ENCODE measurements at regions not wholly inside any gene's neighbourhood (a gene's known extent, or its start where the extent isn't known, plus 50 kb on each side); places are given as distances from the start of the nearest gene placed in this dataset.

GRCh38 chr14:98292191-98292590 is 979.8 kb downstream of the BCL11B start:
- no peak overlapping the region for H3K27ac Mint-ChIP-seq
- H3K9me3 Mint-ChIP-seq, result peaks cover 3% of the 10 kb centered on the region
- H3K4me3 Mint-ChIP-seq, result no peak overlapping the region
- H3K4me1 Mint-ChIP-seq, result no peaks in the 10 kb centered on the region
- H3K36me3 Mint-ChIP-seq, result no peaks in the 10 kb centered on the region
- ATAC-seq, result no peak
- no peaks in the 10 kb centered on the region for H3K27me3 Mint-ChIP-seq

DNA sequence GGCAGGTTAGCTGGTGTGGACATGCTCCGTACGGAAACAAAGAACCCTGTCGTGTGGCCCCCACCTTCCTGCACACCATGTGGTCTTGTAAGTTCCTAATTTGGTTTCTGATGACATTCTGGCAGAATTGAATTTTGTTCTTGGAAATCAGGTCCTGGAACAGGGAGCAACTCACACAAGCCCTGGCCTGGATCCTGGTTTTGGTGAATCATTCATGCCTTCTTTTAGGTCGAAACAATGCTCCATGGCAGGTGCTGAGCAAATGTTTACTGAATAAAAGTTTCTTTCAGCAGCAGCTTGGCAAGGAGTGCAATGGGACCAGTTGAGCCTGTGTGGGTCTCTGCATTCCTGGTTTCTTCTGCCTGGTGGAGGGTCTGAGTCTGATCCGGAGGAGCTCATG is 978.4 kb downstream of the BCL11B start:
- Mint-ChIP-seq H3K27ac (no peak overlapping the region), H3K27me3 (no peaks in the 10 kb centered on the region), H3K4me1 (no peaks in the 10 kb centered on the region), H3K9me3 (peaks cover 3% of the 10 kb centered on the region), H3K36me3 (no peaks in the 10 kb centered on the region), H3K4me3 (no peak overlapping the region)
- no peak for ATAC-seq

- Mint-ChIP-seq H3K27me3 (no peaks in the 10 kb centered on the region), H3K9me3 (peaks cover 3% of the 10 kb centered on the region), H3K27ac (no peak overlapping the region), H3K4me1 (no peaks in the 10 kb centered on the region), H3K36me3 (no peaks in the 10 kb centered on the region), H3K4me3 (no peak overlapping the region)
- no peak for ATAC-seq
Measured at GRCh38 chr14:98296895-98297294, 975.1 kb downstream of the BCL11B start.

DNA sequence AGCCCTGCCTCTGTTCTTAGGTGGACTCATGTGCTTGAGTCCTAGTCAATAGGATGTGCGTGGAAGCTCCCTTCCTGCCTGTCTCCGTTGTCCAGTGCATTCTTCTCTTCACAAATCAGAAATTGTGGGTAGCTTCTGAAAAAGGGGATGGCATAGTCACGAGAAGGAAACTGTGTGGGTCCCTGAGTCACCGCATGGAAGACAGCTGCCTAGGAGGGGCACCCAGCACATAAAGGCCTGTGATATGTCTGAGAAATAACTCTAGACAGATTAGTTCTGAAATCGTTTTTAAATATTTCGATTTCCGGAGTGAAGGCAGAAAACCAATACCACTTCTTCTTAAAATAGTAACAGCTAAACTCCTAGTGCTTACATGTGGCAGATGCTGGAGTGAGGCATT is 974.4 kb downstream of the BCL11B start:
- no peak overlapping the region for H3K4me3 Mint-ChIP-seq

DNA sequence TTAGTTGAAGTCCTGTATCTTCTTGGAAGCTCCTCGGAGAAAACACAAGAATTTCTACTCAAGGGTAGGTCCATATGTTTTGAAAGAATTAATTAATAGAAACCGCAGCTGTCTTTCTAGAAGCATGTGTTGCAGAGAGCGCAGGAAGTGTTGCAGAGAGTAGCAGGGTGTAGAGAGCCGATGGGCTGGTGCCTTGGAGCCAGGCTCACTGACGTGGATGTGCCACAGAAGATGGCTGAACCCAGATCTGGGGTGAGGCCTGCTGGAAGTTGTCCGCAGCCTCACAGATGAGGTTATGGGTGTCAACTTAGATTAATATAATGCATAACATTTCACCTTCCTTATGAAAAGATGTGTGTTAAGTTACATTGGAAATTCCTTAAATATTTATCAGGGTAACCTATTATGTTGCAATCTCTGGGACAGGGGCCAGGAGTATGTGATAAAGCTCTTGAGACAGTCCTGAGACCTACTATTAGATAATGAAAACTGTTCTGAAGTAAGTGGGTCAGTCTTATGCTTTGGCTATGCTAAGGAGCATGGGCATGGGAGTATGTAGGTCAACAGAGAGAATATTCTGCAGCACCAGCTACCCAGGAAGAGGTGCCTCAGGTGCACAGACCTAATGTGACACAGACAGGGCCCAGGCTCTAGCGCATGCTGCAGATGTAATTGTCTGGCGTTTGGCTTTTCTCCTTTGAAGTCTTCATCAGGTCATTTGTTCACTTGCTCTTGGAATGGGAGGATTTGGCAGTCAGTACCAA is 973.3 kb downstream of the BCL11B start:
- no peaks in the 10 kb centered on the region for H3K4me1 Mint-ChIP-seq
- no peaks in the 10 kb centered on the region for H3K27me3 Mint-ChIP-seq
- H3K27ac Mint-ChIP-seq, result no peak overlapping the region
- no peak overlapping the region for H3K4me3 Mint-ChIP-seq
- no peaks in the 10 kb centered on the region for H3K36me3 Mint-ChIP-seq
- ATAC-seq, result no peak
- peaks cover 3% of the 10 kb centered on the region for H3K9me3 Mint-ChIP-seq

More for the DNA sequence above, 974.4 kb downstream of the BCL11B start:
- Mint-ChIP-seq H3K4me1 (no peaks in the 10 kb centered on the region), H3K27ac (no peak overlapping the region), H3K27me3 (no peaks in the 10 kb centered on the region), H3K9me3 (peaks cover 3% of the 10 kb centered on the region), H3K36me3 (no peaks in the 10 kb centered on the region)
- no peak for ATAC-seq

GRCh38 chr14:98301681-98302080 is 970.3 kb downstream of the BCL11B start:
- Mint-ChIP-seq H3K9me3 (peaks cover 3% of the 10 kb centered on the region), H3K27me3 (no peaks in the 10 kb centered on the region), H3K4me3 (no peak overlapping the region)

DNA sequence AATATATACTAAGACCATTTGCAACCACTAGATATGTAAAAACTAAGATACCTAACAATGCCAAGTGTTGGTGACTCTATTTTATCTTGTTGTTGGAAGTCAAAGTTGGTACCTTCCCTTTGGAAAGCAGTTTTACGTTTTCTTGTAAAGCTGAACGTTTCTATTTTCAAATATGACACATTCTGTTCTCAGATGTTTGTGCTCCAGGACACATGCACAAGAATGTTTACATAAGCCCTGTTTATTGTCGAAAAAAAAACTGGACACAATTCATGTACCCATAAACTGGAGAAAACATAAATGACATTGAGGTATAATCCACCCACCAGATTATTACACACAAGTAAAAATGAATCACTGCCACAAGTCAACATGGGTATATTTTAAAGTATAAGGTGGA is 967.4 kb downstream of the BCL11B start:
- H3K27me3 Mint-ChIP-seq, result no peaks in the 10 kb centered on the region
- peaks cover 5% of the 10 kb centered on the region for H3K9me3 Mint-ChIP-seq
- H3K4me3 Mint-ChIP-seq, result no peak overlapping the region
- H3K4me1 Mint-ChIP-seq, result no peaks in the 10 kb centered on the region
- no peak for ATAC-seq
- no peak overlapping the region for H3K27ac Mint-ChIP-seq
- H3K36me3 Mint-ChIP-seq, result no peaks in the 10 kb centered on the region

More at GRCh38 chr14:98301681-98302080, 970.3 kb downstream of the BCL11B start:
- no peak for ATAC-seq
- H3K36me3 Mint-ChIP-seq, result no peaks in the 10 kb centered on the region
- no peak overlapping the region for H3K27ac Mint-ChIP-seq
- H3K4me1 Mint-ChIP-seq, result no peaks in the 10 kb centered on the region

DNA sequence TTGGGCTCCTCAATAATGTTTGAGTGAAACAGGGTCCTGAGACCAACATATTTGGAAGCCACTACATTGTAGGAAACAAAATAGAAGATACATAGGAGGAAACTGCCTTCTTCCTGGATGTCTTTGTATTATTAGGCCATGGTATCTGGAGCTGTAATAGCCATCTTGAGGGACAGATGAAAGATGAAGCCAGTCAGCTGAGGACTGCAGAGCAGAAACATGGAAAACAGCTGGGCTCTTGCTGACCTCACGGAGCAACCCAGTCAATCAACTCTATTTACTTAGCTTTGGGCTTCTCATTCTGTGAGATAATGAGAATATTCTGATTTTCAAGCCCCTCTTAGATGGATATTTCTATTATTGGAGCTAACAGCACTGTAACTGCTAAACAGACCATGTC is 962.4 kb downstream of the BCL11B start:
- ATAC-seq, result no peak
- H3K36me3 Mint-ChIP-seq, result no peaks in the 10 kb centered on the region
- H3K27me3 Mint-ChIP-seq, result no peaks in the 10 kb centered on the region
- H3K9me3 Mint-ChIP-seq, result peaks cover 8% of the 10 kb centered on the region
- no peaks in the 10 kb centered on the region for H3K4me1 Mint-ChIP-seq
- H3K4me3 Mint-ChIP-seq, result no peak overlapping the region
- H3K27ac Mint-ChIP-seq, result no peak overlapping the region

DNA sequence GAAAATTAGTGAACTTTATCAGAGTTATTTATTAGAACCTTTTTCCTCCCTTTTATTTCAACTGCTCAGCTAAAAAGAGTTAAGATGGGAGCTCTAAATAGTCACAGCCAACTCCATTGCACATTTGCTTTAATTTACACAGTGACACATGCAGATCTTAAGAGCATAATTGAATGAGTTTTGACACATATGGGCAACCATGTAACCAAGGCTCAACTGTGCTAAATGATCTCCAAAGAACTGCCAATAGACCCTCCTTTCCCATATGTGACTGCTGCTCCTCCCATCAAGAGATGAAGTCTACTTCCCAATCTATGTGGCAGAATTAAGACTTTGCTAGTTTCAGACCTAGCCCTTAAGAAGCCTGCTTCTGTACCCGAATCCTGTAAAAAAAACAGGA is 960.0 kb downstream of the BCL11B start:
- Mint-ChIP-seq H3K27me3 (no peaks in the 10 kb centered on the region), H3K4me1 (no peaks in the 10 kb centered on the region), H3K27ac (no peak overlapping the region), H3K9me3 (peaks cover 3% of the 10 kb centered on the region), H3K36me3 (no peaks in the 10 kb centered on the region), H3K4me3 (no peak overlapping the region)
- no peak for ATAC-seq

DNA sequence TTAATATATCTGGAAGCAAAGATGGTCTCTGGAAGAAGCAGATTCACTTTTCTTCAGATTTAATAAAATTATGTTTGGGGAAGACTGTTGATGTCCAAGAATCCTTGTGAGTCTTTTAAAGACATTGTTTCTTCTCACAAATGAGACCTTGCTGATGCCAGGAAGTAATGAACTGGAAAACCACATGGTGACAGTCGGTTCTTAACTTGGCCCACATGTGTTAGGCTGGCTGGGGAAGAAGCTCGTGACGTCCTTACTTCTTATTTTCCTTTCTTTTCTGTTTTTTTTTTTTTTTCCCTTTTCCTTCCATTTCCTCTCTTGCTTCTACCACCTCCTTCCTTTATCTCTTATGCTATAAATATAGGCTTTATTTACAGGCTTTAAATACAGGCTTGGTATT is 950.2 kb downstream of the BCL11B start:
- ATAC-seq, result no peak
- Mint-ChIP-seq H3K9me3 (peaks cover 15% of the 10 kb centered on the region), H3K27me3 (no peaks in the 10 kb centered on the region), H3K4me3 (no peak overlapping the region), H3K4me1 (no peaks in the 10 kb centered on the region), H3K36me3 (no peaks in the 10 kb centered on the region), H3K27ac (no peak overlapping the region)

DNA sequence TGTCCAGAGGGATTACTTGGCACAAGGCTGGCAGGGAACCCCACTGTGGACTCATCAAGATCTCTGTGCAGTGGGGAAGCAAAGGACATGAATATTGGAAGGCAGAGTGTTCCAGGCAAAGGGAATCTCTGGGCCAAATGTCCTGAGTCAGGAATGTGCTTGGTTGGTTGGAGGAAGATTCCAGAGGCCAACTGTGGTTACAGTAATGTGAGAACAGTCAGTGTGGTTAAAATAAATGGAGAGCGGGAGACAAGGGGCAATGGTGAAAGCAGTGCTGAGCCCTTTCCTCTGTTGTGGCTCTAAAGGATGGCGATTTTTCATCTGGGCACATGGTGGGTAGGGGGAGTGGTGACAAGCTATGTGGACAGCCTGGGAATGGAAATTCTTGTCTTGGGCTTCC is 948.2 kb downstream of the BCL11B start:
- no peaks in the 10 kb centered on the region for H3K36me3 Mint-ChIP-seq
- no peak overlapping the region for H3K27ac Mint-ChIP-seq
- H3K27me3 Mint-ChIP-seq, result no peaks in the 10 kb centered on the region
- ATAC-seq, result no peak
- peaks cover 10% of the 10 kb centered on the region for H3K9me3 Mint-ChIP-seq
- H3K4me1 Mint-ChIP-seq, result no peaks in the 10 kb centered on the region
- H3K4me3 Mint-ChIP-seq, result no peak overlapping the region

DNA sequence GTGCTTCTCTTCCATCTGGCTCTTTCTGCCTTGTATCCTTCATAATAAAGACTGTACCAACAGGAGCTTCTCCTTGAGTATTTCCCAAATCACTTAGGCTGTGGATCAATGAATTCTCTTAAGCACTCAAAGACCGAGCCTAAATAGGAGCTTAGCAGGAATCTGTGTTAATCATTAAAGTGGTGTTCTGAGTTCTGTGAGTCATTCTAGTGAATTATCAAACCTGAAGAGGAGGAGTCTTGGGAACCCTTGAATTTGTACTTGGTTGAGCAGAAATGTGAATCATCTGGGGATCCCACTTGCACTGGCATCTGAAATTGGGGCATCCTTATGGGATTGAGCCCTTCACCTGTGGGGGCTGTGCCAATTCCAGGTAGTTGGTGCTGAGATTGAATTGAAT is 946.2 kb downstream of the BCL11B start:
- Mint-ChIP-seq H3K9me3 (peaks cover 10% of the 10 kb centered on the region), H3K4me3 (no peak overlapping the region), H3K27ac (no peak overlapping the region), H3K4me1 (no peaks in the 10 kb centered on the region), H3K36me3 (no peaks in the 10 kb centered on the region), H3K27me3 (no peaks in the 10 kb centered on the region)
- no peak for ATAC-seq

DNA sequence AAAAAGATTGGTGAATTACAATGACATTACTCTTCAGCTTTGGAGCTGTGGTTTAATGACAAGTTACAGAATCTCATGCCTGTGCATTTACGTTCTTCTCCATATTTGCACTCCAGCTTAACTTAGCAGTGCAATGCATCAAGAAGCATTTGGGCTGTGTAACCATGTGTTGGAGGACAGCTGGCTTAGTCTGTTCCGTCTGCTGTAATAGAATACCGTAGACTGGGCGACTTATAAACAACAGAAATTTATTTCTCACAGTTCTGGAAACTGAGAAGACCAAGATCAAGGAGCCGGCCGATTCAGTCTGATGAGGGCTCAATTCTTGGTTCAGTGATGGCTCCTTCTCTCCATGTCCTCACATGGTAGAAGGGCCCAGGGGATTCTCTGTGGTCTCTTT is 943.5 kb downstream of the BCL11B start:
- ATAC-seq, result no peak
- Mint-ChIP-seq H3K4me1 (no peaks in the 10 kb centered on the region), H3K36me3 (no peaks in the 10 kb centered on the region), H3K27me3 (no peaks in the 10 kb centered on the region), H3K27ac (no peak overlapping the region), H3K4me3 (no peak overlapping the region), H3K9me3 (peaks cover 8% of the 10 kb centered on the region)

DNA sequence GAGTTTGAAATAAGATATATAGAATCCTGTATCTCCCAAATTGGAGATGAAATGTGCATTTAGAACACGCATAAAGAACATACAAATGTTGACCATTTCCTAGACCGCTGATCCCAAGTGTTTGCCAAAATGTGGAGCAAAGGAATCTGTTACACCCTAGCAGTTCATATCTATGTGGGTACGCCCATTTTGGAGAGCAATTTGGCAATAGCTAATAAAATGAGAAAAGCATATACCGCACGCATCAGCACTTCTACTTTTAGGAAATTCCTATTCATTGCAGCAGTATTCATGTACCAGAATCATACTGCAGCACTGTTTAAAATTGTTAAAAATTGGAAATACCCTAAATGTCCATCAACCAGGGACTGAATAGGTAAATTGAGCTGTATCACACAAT is 937.8 kb downstream of the BCL11B start:
- no peaks in the 10 kb centered on the region for H3K27me3 Mint-ChIP-seq
- ATAC-seq, result no peak
- H3K4me1 Mint-ChIP-seq, result no peaks in the 10 kb centered on the region
- no peak overlapping the region for H3K4me3 Mint-ChIP-seq
- H3K36me3 Mint-ChIP-seq, result no peaks in the 10 kb centered on the region
- H3K27ac Mint-ChIP-seq, result no peak overlapping the region
- H3K9me3 Mint-ChIP-seq, result peaks cover 4% of the 10 kb centered on the region

GRCh38 chr14:98341211-98341610 is 930.8 kb downstream of the BCL11B start:
- H3K36me3 Mint-ChIP-seq, result no peaks in the 10 kb centered on the region
- no peak for ATAC-seq
- no peak overlapping the region for H3K4me3 Mint-ChIP-seq
- H3K9me3 Mint-ChIP-seq, result peaks cover 12% of the 10 kb centered on the region
- no peaks in the 10 kb centered on the region for H3K4me1 Mint-ChIP-seq
- H3K27ac Mint-ChIP-seq, result no peak overlapping the region
- H3K27me3 Mint-ChIP-seq, result no peaks in the 10 kb centered on the region

DNA sequence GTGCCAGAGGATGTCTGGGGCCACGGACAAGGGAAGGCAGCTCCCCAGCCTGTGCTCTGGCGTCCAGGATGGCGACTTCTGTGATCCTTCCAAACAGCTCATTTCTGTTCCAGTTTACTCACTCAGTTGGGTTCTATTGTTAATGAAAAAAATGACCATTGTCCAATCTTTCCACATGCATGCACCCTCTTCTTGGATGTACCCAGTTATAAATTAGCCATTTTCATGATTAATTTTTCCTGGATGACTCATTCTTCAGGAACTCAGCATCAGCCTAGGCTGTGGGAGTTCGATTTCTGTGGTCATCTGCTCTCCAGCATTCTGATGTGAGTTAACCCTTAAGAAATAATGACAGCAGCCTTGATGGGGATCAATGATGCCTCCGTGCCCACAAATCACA is 926.8 kb downstream of the BCL11B start:
- H3K27me3 Mint-ChIP-seq, result no peaks in the 10 kb centered on the region
- H3K4me3 Mint-ChIP-seq, result no peak overlapping the region
- no peak for ATAC-seq
- no peak overlapping the region for H3K27ac Mint-ChIP-seq
- peaks cover 8% of the 10 kb centered on the region for H3K9me3 Mint-ChIP-seq
- no peaks in the 10 kb centered on the region for H3K36me3 Mint-ChIP-seq
- no peaks in the 10 kb centered on the region for H3K4me1 Mint-ChIP-seq

All from stimulated activated memory B cell treated with anti-CD40 and anti-IgM and Interleukin-4, amounts not matched to agents 10 μg/mL and 1 μg/mL and 100 μg/mL, for 72 hours (primary cell).